Smooth muscle cell (in vitro differentiated cells): ENCODE measurements at regions not wholly inside any gene's neighbourhood (a gene's known extent, or its start where the extent isn't known, plus 50 kb on each side); places are given as distances from the start of the nearest gene placed in this dataset.
"Not testable (repeated sequence)": the region's sequence is repeated elsewhere in the genome, so short reads cannot be mapped to it uniquely, and the experiment has no call there.

Experiments
- DNase-seq: peaks from one replicate; lab custom pipeline; 2025; ENCODE audit not compliant: unreplicated experiment; lab: John Stamatoyannopoulos, UW
- H2AFZ ChIP-seq: fragments of 200-600 bp; sonication (generic); 2 replicates; pipeline ENCODE4 v1.6.0; 2016; ENCODE audit warnings: antibody characterized with exemption, low read depth, mild to moderate bottlenecking
- H3F3A ChIP-seq: fragments of 200-600 bp; sonication (generic); 2 replicates; pipeline ENCODE4 v1.6.0; 2017; ENCODE audit warnings: antibody characterized with exemption, low read depth
- H3K27ac ChIP-seq: fragments of 200-600 bp; sonication (generic); 2 replicates; pipeline ENCODE4 v1.5.1; 2016; ENCODE audit warnings: low read depth, mild to moderate bottlenecking
- H3K27me3 ChIP-seq: fragments of 200-600 bp; sonication (generic); 2 replicates; pipeline ENCODE4 v1.6.1; 2016; ENCODE audit warnings: low read depth, mild to moderate bottlenecking
- H3K36me3 ChIP-seq: fragments of 200-600 bp; sonication (generic); 2 replicates; pipeline ENCODE4 v1.5.1; 2016; ENCODE audit warnings: low read depth
- H3K4me1 ChIP-seq: fragments of 200-600 bp; sonication (generic); 2 replicates; pipeline ENCODE4 v1.5.1; 2016; ENCODE audit warnings: low read depth
- H3K4me2 ChIP-seq: fragments of 200-600 bp; sonication (generic); 2 replicates; pipeline ENCODE4 v1.6.0; 2016; ENCODE audit warnings: mild to moderate bottlenecking
- H3K4me3 ChIP-seq: fragments of 200-600 bp; sonication (generic); 2 replicates; pipeline ENCODE4 v1.5.1; 2016; ENCODE audit warnings: mild to moderate bottlenecking
- H3K79me2 ChIP-seq: fragments of 200-600 bp; sonication (generic); 2 replicates; pipeline ENCODE4 v1.6.0; 2016; ENCODE audit warnings: low read depth, mild to moderate bottlenecking
- H3K9ac ChIP-seq: fragments of 200-600 bp; sonication (generic); 2 replicates; pipeline ENCODE4 v1.6.0; 2016; ENCODE audit warnings: low read depth
- H3K9me3 ChIP-seq: fragments of 200-600 bp; sonication (generic); replicated peaks from 2 replicates; pipeline ENCODE4 v1.5.1; 2016; ENCODE audit warnings: low read depth
- H4K20me1 ChIP-seq: fragments of 200-600 bp; sonication (generic); 2 replicates; pipeline ENCODE4 v1.6.0; 2016; ENCODE audit warnings: low read depth
- WGBS: methylation state at CpG from one replicate; pipeline ENCODE4 v1.1.7; 2016; ENCODE audit warnings: low lambda C conversion rate; 5-methylcytosine and 5-hydroxymethylcytosine counted together
- TF ChIP-seq, protein P1 (sequence below): fragments of 200-600 bp; sonication (generic); IDR thresholded peaks from 2 replicates; pipeline ENCODE4 v1.5.1; 2017; ENCODE audit warnings: borderline replicate concordance, mild to moderate bottlenecking, antibody characterized with exemption; ENCODE audit not compliant: insufficient read depth, poor library complexity, severe bottlenecking

DNA sequence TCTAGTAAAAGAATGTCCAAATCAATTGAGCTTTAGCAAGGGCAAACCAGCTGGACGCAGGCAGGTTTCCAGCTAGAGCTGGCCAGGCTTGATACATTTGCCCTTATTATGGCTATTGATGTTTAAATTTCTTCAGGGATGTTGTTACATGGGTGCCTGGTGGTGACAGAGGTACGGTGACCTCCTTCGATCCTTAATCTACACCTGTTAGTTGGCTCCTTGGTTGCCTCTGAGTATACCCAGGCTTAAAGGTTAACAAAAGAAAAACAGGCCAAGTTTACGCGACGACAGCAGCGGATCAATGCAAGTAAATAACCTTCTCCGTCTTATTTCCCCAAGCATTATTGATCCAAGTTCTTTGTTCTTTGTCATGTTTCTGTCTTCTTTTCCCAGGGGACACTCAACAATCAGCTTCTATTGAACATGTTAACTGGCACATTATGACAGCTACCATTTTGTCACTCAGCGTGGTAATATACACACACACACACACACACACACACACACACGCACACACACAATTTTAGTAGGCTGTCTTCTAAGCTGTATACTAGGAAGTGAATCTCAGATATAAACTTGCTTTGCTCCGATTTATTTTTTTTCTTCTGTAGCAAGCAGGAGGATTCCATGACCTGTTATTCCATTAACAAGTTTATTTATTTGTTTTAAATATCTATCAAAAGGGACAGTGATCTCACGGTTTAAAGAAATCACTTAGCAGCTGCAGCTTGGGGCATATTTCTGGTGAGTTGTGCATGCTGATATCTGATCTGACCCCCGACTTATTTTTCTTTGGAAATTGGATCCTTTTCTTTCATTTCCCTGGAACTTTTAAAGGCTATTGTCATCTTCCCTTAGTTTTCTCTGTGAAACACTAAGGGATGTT is 844.7 kb downstream of the MCTP2 start:
- Histone ChIP-seq H4K20me1 (no peaks in the 10 kb centered on the region), H3K79me2 (no peaks in the 10 kb centered on the region), H3K36me3 (no peaks in the 10 kb centered on the region), H3F3A (no peaks in the 10 kb centered on the region), H3K27me3 (no peaks in the 10 kb centered on the region), H3K27ac (no peak overlapping the region), H3K9ac (no peak overlapping the region), H3K4me1 (no peaks in the 10 kb centered on the region), H2AFZ (no peak overlapping the region), H3K4me3 (no peak overlapping the region), H3K4me2 (no peak overlapping the region), H3K9me3 (no peaks in the 10 kb centered on the region)
- TF ChIP-seq, protein P1, sequence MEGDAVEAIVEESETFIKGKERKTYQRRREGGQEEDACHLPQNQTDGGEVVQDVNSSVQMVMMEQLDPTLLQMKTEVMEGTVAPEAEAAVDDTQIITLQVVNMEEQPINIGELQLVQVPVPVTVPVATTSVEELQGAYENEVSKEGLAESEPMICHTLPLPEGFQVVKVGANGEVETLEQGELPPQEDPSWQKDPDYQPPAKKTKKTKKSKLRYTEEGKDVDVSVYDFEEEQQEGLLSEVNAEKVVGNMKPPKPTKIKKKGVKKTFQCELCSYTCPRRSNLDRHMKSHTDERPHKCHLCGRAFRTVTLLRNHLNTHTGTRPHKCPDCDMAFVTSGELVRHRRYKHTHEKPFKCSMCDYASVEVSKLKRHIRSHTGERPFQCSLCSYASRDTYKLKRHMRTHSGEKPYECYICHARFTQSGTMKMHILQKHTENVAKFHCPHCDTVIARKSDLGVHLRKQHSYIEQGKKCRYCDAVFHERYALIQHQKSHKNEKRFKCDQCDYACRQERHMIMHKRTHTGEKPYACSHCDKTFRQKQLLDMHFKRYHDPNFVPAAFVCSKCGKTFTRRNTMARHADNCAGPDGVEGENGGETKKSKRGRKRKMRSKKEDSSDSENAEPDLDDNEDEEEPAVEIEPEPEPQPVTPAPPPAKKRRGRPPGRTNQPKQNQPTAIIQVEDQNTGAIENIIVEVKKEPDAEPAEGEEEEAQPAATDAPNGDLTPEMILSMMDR: no peak
- 95% methylated on average over 13 of the region's 13 CpGs for WGBS
- DNase-seq: no peak

DNA sequence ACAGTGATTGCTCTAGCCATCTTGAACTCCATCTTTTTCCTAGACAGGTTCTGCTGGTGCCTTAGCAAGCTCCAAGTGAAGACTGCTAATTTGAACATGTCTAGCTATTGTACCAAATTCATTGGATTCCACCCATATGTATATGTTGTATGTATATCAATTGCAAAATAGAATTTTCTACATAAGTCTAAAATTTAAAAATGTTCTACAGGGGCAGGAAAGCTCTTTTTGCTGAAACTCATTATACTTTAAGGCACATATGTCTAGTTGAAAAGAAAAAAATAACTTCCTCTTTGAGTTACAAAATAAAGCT is 845.3 kb downstream of the MCTP2 start:
- Histone ChIP-seq H3K27me3 (no peaks in the 10 kb centered on the region), H3K27ac (no peak overlapping the region), H3K4me2 (no peak overlapping the region), H3K4me1 (no peaks in the 10 kb centered on the region), H3F3A (no peaks in the 10 kb centered on the region), H3K36me3 (no peaks in the 10 kb centered on the region), H3K4me3 (no peak overlapping the region), H2AFZ (no peak overlapping the region), H3K9me3 (no peaks in the 10 kb centered on the region), H3K9ac (no peak overlapping the region), H3K79me2 (no peaks in the 10 kb centered on the region), H4K20me1 (no peaks in the 10 kb centered on the region)
- no peak for DNase-seq
- TF ChIP-seq, protein P1: no peak

DNA sequence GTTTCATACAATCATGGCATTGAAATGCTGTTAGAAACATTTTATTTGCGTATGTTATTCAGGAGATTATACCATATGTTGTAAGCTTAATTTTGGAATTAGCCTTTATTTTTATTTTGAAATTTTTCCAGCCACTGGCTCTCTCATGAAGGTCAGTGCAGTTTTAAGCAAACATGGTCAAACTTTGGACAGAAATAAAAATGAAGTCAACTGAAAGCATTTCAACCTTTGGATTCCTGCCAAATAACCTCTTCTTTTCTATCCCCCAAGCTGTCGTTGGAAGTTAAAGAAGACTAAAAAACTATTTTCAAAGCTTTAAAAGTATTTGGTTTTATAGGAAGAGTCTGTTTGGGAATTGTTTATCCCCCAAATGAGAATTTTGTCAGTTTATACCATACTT is 846.6 kb downstream of the MCTP2 start:
- 87% methylated on average over 2 of the region's 2 CpGs for WGBS
- Histone ChIP-seq H3K27me3 (no peaks in the 10 kb centered on the region), H3K9me3 (no peaks in the 10 kb centered on the region), H3F3A (no peaks in the 10 kb centered on the region), H3K4me1 (no peaks in the 10 kb centered on the region), H3K79me2 (no peaks in the 10 kb centered on the region), H3K27ac (no peak overlapping the region), H3K9ac (no peak overlapping the region), H4K20me1 (no peaks in the 10 kb centered on the region), H3K4me2 (no peak overlapping the region), H3K4me3 (no peak overlapping the region), H2AFZ (no peak overlapping the region), H3K36me3 (no peaks in the 10 kb centered on the region)
- TF ChIP-seq, protein P1: no peak
- no peak for DNase-seq

DNA sequence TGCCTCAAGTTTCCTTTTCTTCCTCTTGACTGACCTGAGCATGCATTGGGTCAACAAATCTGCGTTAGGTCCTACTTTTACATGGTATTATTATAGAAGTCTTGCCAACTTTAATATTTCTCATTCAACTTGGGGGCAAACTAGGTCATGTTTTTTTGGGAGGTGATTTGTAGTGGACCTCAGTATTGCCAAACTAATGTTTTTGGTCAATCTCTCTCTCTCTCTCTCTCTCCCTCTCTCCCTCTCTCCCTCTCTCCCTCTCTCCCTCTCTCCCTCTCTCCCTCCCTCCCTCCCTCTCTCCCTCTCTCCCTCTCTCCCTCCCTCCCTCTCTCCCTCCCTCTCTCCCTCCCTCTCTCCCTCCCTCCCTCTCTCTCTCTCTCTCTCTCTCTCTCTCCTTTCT is 848.9 kb downstream of the MCTP2 start:
- 97% methylated on average over 1 of the region's 1 CpG for WGBS
- not testable (repeated sequence) for H3K9ac ChIP-seq, H3K4me2 ChIP-seq, H4K20me1 ChIP-seq, H3K4me3 ChIP-seq, H3K27me3 ChIP-seq, H3K4me1 ChIP-seq, DNase-seq, H3K27ac ChIP-seq, H3K36me3 ChIP-seq, H3F3A ChIP-seq, H2AFZ ChIP-seq, H3K9me3 ChIP-seq, H3K79me2 ChIP-seq
